ENCODE measurements at regions not wholly inside any gene's neighbourhood (a gene's known extent, or its start where the extent isn't known, plus 50 kb on each side); places are given as distances from the start of the nearest gene placed in this dataset.

DNA sequence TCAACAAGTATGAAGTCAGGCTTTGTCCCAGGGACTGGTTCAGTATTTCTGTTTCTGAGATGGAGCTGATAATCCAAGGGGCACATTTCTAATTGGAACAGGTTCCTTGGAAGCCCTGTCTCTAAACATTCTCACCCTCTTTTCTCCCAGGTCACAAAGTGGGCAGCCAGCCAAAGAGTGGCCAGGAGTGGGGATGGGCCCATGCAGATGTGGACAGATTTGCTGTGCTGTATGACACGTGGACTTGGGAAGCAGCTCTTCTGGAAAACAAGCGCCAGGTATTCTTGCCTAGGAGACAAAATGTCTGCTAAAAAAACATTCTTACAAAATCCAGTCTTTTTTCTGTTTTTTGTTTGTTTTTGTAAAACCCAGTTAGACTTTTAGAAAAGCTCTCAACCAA lies 140.2 kb downstream of the CD164 start:
- TF ChIP-seq ZNF274 (IDR thresholded peaks at IDR 0.05; ENCODE audit: low read depth, low read length), result no peak
- no peak for TF ChIP-seq SUZ12 (IDR thresholded peaks at IDR 0.05; ENCODE audit: extremely low read depth, insufficient read depth, insufficient read length)
- no peak for TF ChIP-seq YY1 (IDR thresholded peaks at IDR 0.05; ENCODE audit: insufficient read depth, insufficient read length)
